Vagina (tissue), 2 donors: ENCODE measurements at regions not wholly inside any gene's neighbourhood (a gene's known extent, or its start where the extent isn't known, plus 50 kb on each side); places are given as distances from the start of the nearest gene placed in this dataset.

Experiments used
- DNase-seq, 2 donors: peaks; one replicate each; pipeline ENCODE4 v3.0.0-alpha.2; 2017; ENCODE audit errors: extremely low spot score in 2 of 2
- H3K27ac ChIP-seq: fragments of 200-600 bp; sonication (generic); one replicate; pipeline ENCODE4 v1.5.1; 2019
- H3K27me3 ChIP-seq: fragments of 200-600 bp; sonication (generic); one replicate; pipeline ENCODE4 v1.5.1; 2019
- H3K36me3 ChIP-seq, 2 donors: fragments of 200-600 bp; sonication (generic); one replicate each; pipeline ENCODE4 v1.5.1; 2017 to 2019
- H3K4me1 ChIP-seq: fragments of 200-600 bp; sonication (generic); one replicate; pipeline ENCODE4 v1.5.1; 2019
- H3K4me3 ChIP-seq, 2 donors: fragments of 200-600 bp; sonication (generic); 1 replicate in 1 of 2; 2 replicates in 1 of 2; pipeline ENCODE4 v1.5.1; 2016 to 2019
- H3K9me3 ChIP-seq: fragments of 200-600 bp; sonication (generic); one replicate; pipeline ENCODE4 v1.5.1; 2019
- POLR2A ChIP-seq, 2 donors: fragments of 450-650 bp; IDR thresholded peaks; one replicate each; pipeline ENCODE4 v1.6.1; 2017; ENCODE audit warnings: antibody characterized with exemption in 2 of 2, mild to moderate bottlenecking in 2 of 2, moderate library complexity in 2 of 2
- POLR2AphosphoS5 ChIP-seq, 2 donors: sonication (generic); formaldehyde crosslinking; IDR thresholded peaks; one replicate each; pipeline ENCODE4 v1.9.0; 2017; ENCODE audit warnings: antibody characterized with exemption in 2 of 2, mild to moderate bottlenecking in 2 of 2, low read depth in 1 of 2; ENCODE audit not compliant: insufficient read depth in 1 of 2
- intact Hi-C: fragments of 100-400 bp; cut with DNase I; formaldehyde crosslinking; loops from one replicate; pipeline ENCODE4 v1.15.1; 2023
- TF ChIP-seq, protein P1 (sequence below), 3 experiments: fragments of 450-650 bp in 2 of 3; fragments of 200-600 bp in 1 of 3; sonication (generic) in 1 of 3; IDR thresholded peaks; one replicate each; pipeline ENCODE4 v1.5.1; 2017 to 2019; ENCODE audit warnings: antibody characterized with exemption in 3 of 3, mild to moderate bottlenecking in 2 of 3, moderate library complexity in 2 of 3

- intact Hi-C loops = no loop called here
- H3K4me1 ChIP-seq = no peaks in the 10 kb centered on the region
- no peaks in the 10 kb centered on the region for H3K27me3 ChIP-seq
- H3K27ac ChIP-seq = no peak overlapping the region
- H3K9me3 ChIP-seq = no peaks in the 10 kb centered on the region
- peak; percentile 25 to 72 for DNase-seq
- TF ChIP-seq POLR2AphosphoS5 (IDR thresholded peaks at IDR 0.05; ENCODE audit: insufficient read depth in 1 of 2, low read depth in 1 of 2) = no peak
- TF ChIP-seq POLR2A (IDR thresholded peaks at IDR 0.05) = no peak
- TF ChIP-seq, protein P1, sequence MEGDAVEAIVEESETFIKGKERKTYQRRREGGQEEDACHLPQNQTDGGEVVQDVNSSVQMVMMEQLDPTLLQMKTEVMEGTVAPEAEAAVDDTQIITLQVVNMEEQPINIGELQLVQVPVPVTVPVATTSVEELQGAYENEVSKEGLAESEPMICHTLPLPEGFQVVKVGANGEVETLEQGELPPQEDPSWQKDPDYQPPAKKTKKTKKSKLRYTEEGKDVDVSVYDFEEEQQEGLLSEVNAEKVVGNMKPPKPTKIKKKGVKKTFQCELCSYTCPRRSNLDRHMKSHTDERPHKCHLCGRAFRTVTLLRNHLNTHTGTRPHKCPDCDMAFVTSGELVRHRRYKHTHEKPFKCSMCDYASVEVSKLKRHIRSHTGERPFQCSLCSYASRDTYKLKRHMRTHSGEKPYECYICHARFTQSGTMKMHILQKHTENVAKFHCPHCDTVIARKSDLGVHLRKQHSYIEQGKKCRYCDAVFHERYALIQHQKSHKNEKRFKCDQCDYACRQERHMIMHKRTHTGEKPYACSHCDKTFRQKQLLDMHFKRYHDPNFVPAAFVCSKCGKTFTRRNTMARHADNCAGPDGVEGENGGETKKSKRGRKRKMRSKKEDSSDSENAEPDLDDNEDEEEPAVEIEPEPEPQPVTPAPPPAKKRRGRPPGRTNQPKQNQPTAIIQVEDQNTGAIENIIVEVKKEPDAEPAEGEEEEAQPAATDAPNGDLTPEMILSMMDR (IDR thresholded peaks at IDR 0.05) = no peak
- H3K36me3 ChIP-seq = no peaks in the 10 kb centered on the region
- no peak overlapping the region for H3K4me3 ChIP-seq
These were observed 471.1 kb downstream of the TBC1D22A start for GRCh38 chr22:47233316-47234243.

DNA sequence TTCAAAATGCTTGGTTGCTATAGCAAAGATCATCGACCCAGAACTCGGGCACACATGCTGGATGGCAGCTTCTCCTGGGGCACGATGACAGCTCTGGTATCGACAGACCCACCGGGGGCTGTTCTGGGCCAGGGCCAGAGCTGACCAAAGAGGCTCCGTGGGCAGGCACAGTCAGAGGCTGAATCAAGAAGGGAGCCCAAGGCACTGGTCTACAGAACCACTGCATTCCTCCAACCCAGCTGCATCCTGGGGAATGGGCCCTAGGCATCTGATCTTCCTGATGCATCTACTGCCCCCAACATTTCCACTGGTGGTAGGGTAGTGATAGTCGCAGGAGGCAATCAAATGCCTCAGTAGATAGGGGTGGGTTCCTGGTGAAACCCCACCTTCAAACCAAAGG lies 470.3 kb downstream of the TBC1D22A start:
- TF ChIP-seq, protein P1 (IDR thresholded peaks at IDR 0.05) = no peak
- TF ChIP-seq POLR2AphosphoS5 (IDR thresholded peaks at IDR 0.05; ENCODE audit: insufficient read depth in 1 of 2, low read depth in 1 of 2) (no peak), POLR2A (IDR thresholded peaks at IDR 0.05) (no peak)
- peak; percentile 56 to 81 for DNase-seq
- intact Hi-C loops = no loop called here
- H3K4me1 ChIP-seq = no peaks in the 10 kb centered on the region
- no peak overlapping the region for H3K27ac ChIP-seq
- no peaks in the 10 kb centered on the region for H3K36me3 ChIP-seq
- no peak overlapping the region for H3K4me3 ChIP-seq
- no peaks in the 10 kb centered on the region for H3K9me3 ChIP-seq
- no peaks in the 10 kb centered on the region for H3K27me3 ChIP-seq

DNA sequence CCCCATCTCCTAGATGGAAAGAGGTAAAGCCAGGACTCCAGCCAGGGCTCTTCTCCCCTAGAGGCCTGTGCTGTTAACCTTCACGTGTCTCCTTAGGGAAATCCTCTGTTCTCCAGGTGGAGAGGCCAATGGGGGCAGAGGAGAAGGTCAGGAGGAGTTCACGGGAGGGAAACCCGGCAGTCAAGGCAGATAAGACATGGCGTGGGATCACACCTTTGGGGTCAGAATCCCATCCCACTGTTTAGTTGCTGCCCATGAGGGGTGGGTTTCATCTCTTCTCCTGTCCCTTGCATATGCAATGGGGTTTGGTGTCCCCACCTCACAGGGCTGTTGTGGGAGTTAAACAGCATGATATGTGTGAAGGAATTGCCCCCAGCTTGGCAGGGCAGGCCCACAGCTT lies 469.7 kb downstream of the TBC1D22A start:
- Histone ChIP-seq H3K4me3 (no peak overlapping the region), H3K9me3 (no peaks in the 10 kb centered on the region), H3K36me3 (no peaks in the 10 kb centered on the region), H3K27ac (no peak overlapping the region), H3K4me1 (no peaks in the 10 kb centered on the region), H3K27me3 (no peaks in the 10 kb centered on the region)
- peak; percentile 44 to 85 for DNase-seq
- TF ChIP-seq, protein P1 (IDR thresholded peaks at IDR 0.05) = no peak
- TF ChIP-seq POLR2A (IDR thresholded peaks at IDR 0.05) = no peak
- TF ChIP-seq POLR2AphosphoS5 (IDR thresholded peaks at IDR 0.05; ENCODE audit: insufficient read depth in 1 of 2, low read depth in 1 of 2) = no peak
- intact Hi-C loops = no loop called here

DNA sequence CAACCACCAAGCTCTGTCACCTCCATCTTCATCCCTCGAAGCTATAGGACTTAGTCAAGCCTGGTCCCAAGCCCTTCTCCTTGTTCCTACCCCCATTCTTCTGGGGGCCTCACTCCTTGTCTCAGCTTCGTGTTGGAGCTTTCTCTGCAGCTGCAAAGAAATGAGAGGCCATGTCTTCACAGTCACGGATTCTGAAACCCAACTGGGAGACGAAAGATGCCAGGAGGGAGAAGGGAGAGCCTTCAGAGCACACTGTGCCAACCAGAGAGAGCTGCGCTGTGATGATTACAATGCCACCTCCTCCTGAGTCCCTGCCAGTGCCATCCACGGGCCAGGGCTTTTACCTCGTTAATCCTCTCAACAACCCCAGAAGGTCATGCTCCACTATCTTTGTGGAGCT lies 469.3 kb downstream of the TBC1D22A start:
- peak; percentile 34 to 77 for DNase-seq
- Histone ChIP-seq H3K27ac (no peak overlapping the region), H3K9me3 (no peaks in the 10 kb centered on the region), H3K27me3 (no peaks in the 10 kb centered on the region), H3K36me3 (no peaks in the 10 kb centered on the region), H3K4me1 (no peaks in the 10 kb centered on the region), H3K4me3 (no peak overlapping the region)
- intact Hi-C loops = no loop called here
- TF ChIP-seq POLR2AphosphoS5 (IDR thresholded peaks at IDR 0.05; ENCODE audit: insufficient read depth in 1 of 2, low read depth in 1 of 2) = no peak
- TF ChIP-seq POLR2A (IDR thresholded peaks at IDR 0.05) = no peak
- TF ChIP-seq, protein P1 (IDR thresholded peaks at IDR 0.05) = no peak

- H3K4me1 ChIP-seq = no peaks in the 10 kb centered on the region
- intact Hi-C loops = no loop called here
- no peak overlapping the region for H3K27ac ChIP-seq
- no peak overlapping the region for H3K4me3 ChIP-seq
- no peak for TF ChIP-seq POLR2A (IDR thresholded peaks at IDR 0.05)
- TF ChIP-seq POLR2AphosphoS5 (IDR thresholded peaks at IDR 0.05; ENCODE audit: insufficient read depth in 1 of 2, low read depth in 1 of 2) = no peak
- TF ChIP-seq, protein P1 (IDR thresholded peaks at IDR 0.05) = no peak
- no peaks in the 10 kb centered on the region for H3K27me3 ChIP-seq
- H3K36me3 ChIP-seq = no peaks in the 10 kb centered on the region
- DNase-seq = no peak
- no peaks in the 10 kb centered on the region for H3K9me3 ChIP-seq
These were observed 468.3 kb downstream of the TBC1D22A start for GRCh38 chr22:47230741-47231140.
